Gastroesophageal sphincter (tissue), 3 donors: ENCODE measurements at regions not wholly inside any gene's neighbourhood (a gene's known extent, or its start where the extent isn't known, plus 50 kb on each side); places are given as distances from the start of the nearest gene placed in this dataset.

Source experiments
- EP300 ChIP-seq: sonication (generic); formaldehyde crosslinking; IDR thresholded peaks from one replicate; pipeline ENCODE4 v1.6.1; 2017; ENCODE audit warnings: antibody characterized with exemption, mild to moderate bottlenecking
- POLR2A ChIP-seq, 2 donors: fragments of 450-650 bp; IDR thresholded peaks; one replicate each; pipeline ENCODE4 v1.6.1; 2017; ENCODE audit warnings: antibody characterized with exemption in 2 of 2, mild to moderate bottlenecking in 2 of 2, moderate library complexity in 1 of 2
- POLR2AphosphoS5 ChIP-seq: sonication (generic); formaldehyde crosslinking; IDR thresholded peaks from one replicate; pipeline ENCODE4 v1.6.1; 2017; ENCODE audit warnings: antibody characterized with exemption
- TF ChIP-seq, protein P1 (sequence below), 4 experiments: fragments of 200-600 bp in 2 of 4; fragments of 450-650 bp in 2 of 4; sonication (generic) in 1 of 4; IDR thresholded peaks; one replicate each; pipeline ENCODE4 v1.5.1; 2017 to 2019; ENCODE audit warnings: antibody characterized with exemption in 4 of 4, mild to moderate bottlenecking in 2 of 4, moderate library complexity in 2 of 4

DNA sequence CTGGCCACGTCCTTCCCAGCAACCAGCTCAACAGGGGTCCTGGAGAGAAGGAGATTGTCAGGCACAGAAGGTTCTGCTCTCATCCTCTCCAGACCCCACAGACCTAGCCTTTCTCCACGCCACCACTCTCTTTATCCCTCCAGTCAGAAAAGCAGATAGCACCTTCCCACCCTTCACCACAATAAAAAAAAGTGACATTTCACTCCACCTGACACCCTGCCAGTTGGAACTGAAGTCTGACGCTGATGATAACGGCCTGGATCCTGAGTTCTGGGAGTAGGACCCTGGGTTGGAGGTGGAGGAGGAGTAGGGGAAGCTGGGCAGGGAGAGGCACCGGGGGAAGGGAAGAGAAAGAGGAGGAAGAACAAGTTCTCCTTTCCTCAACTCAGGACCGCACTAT lies 127.5 kb upstream of the ANO1 start:
- TF ChIP-seq, protein P1, sequence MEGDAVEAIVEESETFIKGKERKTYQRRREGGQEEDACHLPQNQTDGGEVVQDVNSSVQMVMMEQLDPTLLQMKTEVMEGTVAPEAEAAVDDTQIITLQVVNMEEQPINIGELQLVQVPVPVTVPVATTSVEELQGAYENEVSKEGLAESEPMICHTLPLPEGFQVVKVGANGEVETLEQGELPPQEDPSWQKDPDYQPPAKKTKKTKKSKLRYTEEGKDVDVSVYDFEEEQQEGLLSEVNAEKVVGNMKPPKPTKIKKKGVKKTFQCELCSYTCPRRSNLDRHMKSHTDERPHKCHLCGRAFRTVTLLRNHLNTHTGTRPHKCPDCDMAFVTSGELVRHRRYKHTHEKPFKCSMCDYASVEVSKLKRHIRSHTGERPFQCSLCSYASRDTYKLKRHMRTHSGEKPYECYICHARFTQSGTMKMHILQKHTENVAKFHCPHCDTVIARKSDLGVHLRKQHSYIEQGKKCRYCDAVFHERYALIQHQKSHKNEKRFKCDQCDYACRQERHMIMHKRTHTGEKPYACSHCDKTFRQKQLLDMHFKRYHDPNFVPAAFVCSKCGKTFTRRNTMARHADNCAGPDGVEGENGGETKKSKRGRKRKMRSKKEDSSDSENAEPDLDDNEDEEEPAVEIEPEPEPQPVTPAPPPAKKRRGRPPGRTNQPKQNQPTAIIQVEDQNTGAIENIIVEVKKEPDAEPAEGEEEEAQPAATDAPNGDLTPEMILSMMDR (IDR thresholded peaks at IDR 0.05), result no peak
- TF ChIP-seq POLR2A (IDR thresholded peaks at IDR 0.05) (no peak), EP300 (no peak), POLR2AphosphoS5 (no peak)
